Brain microvascular endothelial cell (primary cell): ENCODE measurements at regions not wholly inside any gene's neighbourhood (a gene's known extent, or its start where the extent isn't known, plus 50 kb on each side); places are given as distances from the start of the nearest gene placed in this dataset.

Source experiments
- DNase-seq: peaks from one replicate; pipeline ENCODE4 v3.0.0-alpha.2; 2020
- H3K27ac ChIP-seq: fragments of 250-450 bp; sonication (Bioruptor Pico); 2 replicates; pipeline ENCODE4 v1.5.1; 2020; ENCODE audit warnings: mild to moderate bottlenecking, moderate library complexity
- H3K27me3 ChIP-seq: fragments of 250-450 bp; sonication (Bioruptor Pico); replicated peaks from 2 replicates; pipeline ENCODE4 v1.5.1; 2020; ENCODE audit warnings: mild to moderate bottlenecking
- H3K36me3 ChIP-seq: fragments of 250-450 bp; sonication (Bioruptor Pico); replicated peaks from 2 replicates; pipeline ENCODE4 v1.5.1; 2020; ENCODE audit warnings: mild to moderate bottlenecking
- H3K4me3 ChIP-seq: 2 replicates; pipeline ENCODE4 v1.5.1; 2011; ENCODE audit warnings: low read depth, mild to moderate bottlenecking, control low read depth, low read length, moderate library complexity
- CTCF ChIP-seq: IDR thresholded peaks from 2 replicates; pipeline ENCODE4 v1.5.1; 2011; ENCODE audit warnings: low read depth, mild to moderate bottlenecking, moderate library complexity, low read length, control low read depth, inconsistent platforms; ENCODE audit errors: missing control alignments
- in situ Hi-C: cut with HindIII; loops from 2 replicates; pipeline ENCODE4 v1.10.0; 2017; ENCODE audit warnings: low sequenced_read_pairs, low pct_ligation_motif_present

GRCh38 chr10:128297709-128298378 is 171.6 kb upstream of the MKI67 start:
- Histone ChIP-seq H3K27ac (no peak overlapping the region), H3K4me3 (no peak overlapping the region), H3K27me3 (no peaks in the 10 kb centered on the region), H3K36me3 (no peaks in the 10 kb centered on the region)
- DNase-seq, result no peak
- in situ Hi-C loops, result no loop called here
- no peak for TF ChIP-seq CTCF

- Histone ChIP-seq H3K27me3 (no peaks in the 10 kb centered on the region), H3K36me3 (no peaks in the 10 kb centered on the region), H3K4me3 (no peak overlapping the region), H3K27ac (no peak overlapping the region)
- DNase-seq, result no peak
- TF ChIP-seq CTCF, result no peak
- in situ Hi-C loops, result no loop called here
Observed at GRCh38 chr10:128298587-128298986, 172.4 kb upstream of the MKI67 start.

- in situ Hi-C loops, result no loop called here
- no peaks in the 10 kb centered on the region for H3K27me3 ChIP-seq
- TF ChIP-seq CTCF, result no peak
- no peak for DNase-seq
- H3K36me3 ChIP-seq, result no peaks in the 10 kb centered on the region
- H3K4me3 ChIP-seq, result no peak overlapping the region
- H3K27ac ChIP-seq, result no peak overlapping the region
Observed at GRCh38 chr10:128300290-128300824, 174.1 kb upstream of the MKI67 start.

- H3K27ac ChIP-seq, result no peak overlapping the region
- no peaks in the 10 kb centered on the region for H3K27me3 ChIP-seq
- H3K4me3 ChIP-seq, result no peak overlapping the region
- in situ Hi-C loops, result no loop called here
- no peak for DNase-seq
- H3K36me3 ChIP-seq, result no peaks in the 10 kb centered on the region
- no peak for TF ChIP-seq CTCF
Observed at GRCh38 chr10:128301051-128301450, 174.8 kb upstream of the MKI67 start.

GRCh38 chr10:128302808-128303207 is 176.6 kb upstream of the MKI67 start:
- no peaks in the 10 kb centered on the region for H3K36me3 ChIP-seq
- no peaks in the 10 kb centered on the region for H3K27me3 ChIP-seq
- no peak overlapping the region for H3K27ac ChIP-seq
- in situ Hi-C loops, result no loop called here
- H3K4me3 ChIP-seq, result no peak overlapping the region
- TF ChIP-seq CTCF, result no peak
- no peak for DNase-seq

GRCh38 chr10:128304271-128304670 is 178.0 kb upstream of the MKI67 start:
- Histone ChIP-seq H3K27me3 (no peaks in the 10 kb centered on the region), H3K27ac (no peak overlapping the region), H3K36me3 (no peaks in the 10 kb centered on the region), H3K4me3 (no peak overlapping the region)
- in situ Hi-C loops, result no loop called here
- TF ChIP-seq CTCF, result no peak
- DNase-seq, result no peak
